HL-60 (cell line): ENCODE measurements at regions not wholly inside any gene's neighbourhood (a gene's known extent, or its start where the extent isn't known, plus 50 kb on each side); places are given as distances from the start of the nearest gene placed in this dataset.
"Not testable (repeated sequence)": the region's sequence is repeated elsewhere in the genome, so short reads cannot be mapped to it uniquely, and the experiment has no call there.

Experiments used
- DNase-seq, 2 experiments: peaks; one replicate each; pipeline ENCODE4 v3.0.0-alpha.2; 2010 to 2020; ENCODE audit warnings: low read depth in 1 of 2, low spot score in 1 of 2
- H3K27ac ChIP-seq: fragments of 250-450 bp; sonication (Bioruptor Pico); replicated peaks from 2 replicates; pipeline ENCODE4 v1.5.1; 2020; ENCODE audit warnings: mild to moderate bottlenecking, moderate library complexity
- H3K27me3 ChIP-seq: fragments of 250-450 bp; sonication (Bioruptor Pico); 2 replicates; pipeline ENCODE4 v1.5.1; 2021; ENCODE audit warnings: mild to moderate bottlenecking, moderate library complexity; ENCODE audit not compliant: insufficient read depth, poor library complexity, severe bottlenecking
- H3K4me3 ChIP-seq: replicated peaks from 2 replicates; pipeline ENCODE4 v1.5.1; 2011; ENCODE audit warnings: mild to moderate bottlenecking, control low read depth, low read length; ENCODE audit not compliant: insufficient read depth
- CTCF ChIP-seq: IDR thresholded peaks from one replicate; pipeline ENCODE4 v1.5.1; 2011; ENCODE audit warnings: low read length, control low read depth, inconsistent platforms; ENCODE audit not compliant: insufficient read depth
- GABPA ChIP-seq: IDR thresholded peaks from 2 replicates; pipeline ENCODE4 v1.6.1; 2012; ENCODE audit warnings: low read depth
- POLR2AphosphoS5 ChIP-seq: IDR thresholded peaks from 2 replicates; pipeline ENCODE4 v1.6.1; 2012; ENCODE audit warnings: low read depth
- REST ChIP-seq: IDR thresholded peaks from 2 replicates; pipeline ENCODE4 v1.6.1; 2012; ENCODE audit warnings: low read depth; ENCODE audit not compliant: insufficient replicate concordance
- SPI1 ChIP-seq: IDR thresholded peaks from 2 replicates; pipeline ENCODE4 v1.6.1; 2012; ENCODE audit warnings: low read depth, mild to moderate bottlenecking, borderline replicate concordance

GRCh38 chr2:155485141-155485842 lies 786.8 kb downstream of the KCNJ3 start:
- DNase-seq = no peak
- Histone ChIP-seq H3K4me3 (no peak overlapping the region), H3K27ac (no peak overlapping the region), H3K27me3 (no peaks in the 10 kb centered on the region)
- TF ChIP-seq SPI1 (no peak), REST (no peak), CTCF (no peak), GABPA (no peak), POLR2AphosphoS5 (no peak)

GRCh38 chr2:155481141-155481540 lies 782.6 kb downstream of the KCNJ3 start:
- no peak overlapping the region for H3K27ac ChIP-seq
- no peak for DNase-seq
- no peaks in the 10 kb centered on the region for H3K27me3 ChIP-seq
- no peak overlapping the region for H3K4me3 ChIP-seq
- no peak for TF ChIP-seq GABPA
- no peak for TF ChIP-seq REST
- no peak for TF ChIP-seq SPI1
- TF ChIP-seq CTCF = no peak
- TF ChIP-seq POLR2AphosphoS5 = no peak

GRCh38 chr2:155472018-155472417 lies 773.5 kb downstream of the KCNJ3 start:
- H3K4me3 ChIP-seq, H3K27ac ChIP-seq, H3K27me3 ChIP-seq, DNase-seq: not testable (repeated sequence)

- Histone ChIP-seq H3K4me3 (no peak overlapping the region), H3K27me3 (no peaks in the 10 kb centered on the region), H3K27ac (no peak overlapping the region)
- TF ChIP-seq CTCF (no peak), REST (no peak), SPI1 (no peak)
- DNase-seq = no peak
Observed at GRCh38 chr2:155456222-155456621, 757.7 kb downstream of the KCNJ3 start.
